GM23338 (cell line): ENCODE measurements at regions not wholly inside any gene's neighbourhood (a gene's known extent, or its start where the extent isn't known, plus 50 kb on each side); places are given as distances from the start of the nearest gene placed in this dataset.
"Not testable (repeated sequence)": the region's sequence is repeated elsewhere in the genome, so short reads cannot be mapped to it uniquely, and the experiment has no call there.

ENCODE experiments used
- ATAC-seq: fragments of 200-7000 bp; cut with Tn5 transposase; 3 replicates; pipeline ENCODE4 v1.9.1; 2020
- DNase-seq: peaks from one replicate; pipeline ENCODE4 v3.0.0-alpha.2; 2015; ENCODE audit warnings: low spot score
- H2AFZ ChIP-seq: fragments of 200-600 bp; sonication (generic); 2 replicates; pipeline ENCODE4 v1.8.0; 2016; ENCODE audit warnings: antibody characterized with exemption, mild to moderate bottlenecking, moderate library complexity
- H3F3A ChIP-seq: fragments of 200-600 bp; sonication (generic); replicated peaks from 2 replicates; pipeline ENCODE4 v1.8.0; 2017; ENCODE audit warnings: antibody characterized with exemption, mixed run types, low read depth
- H3K27ac ChIP-seq: fragments of 200-600 bp; sonication (generic); 2 replicates; pipeline ENCODE4 v1.6.1; 2016; ENCODE audit warnings: low read depth
- H3K27me3 ChIP-seq: fragments of 200-600 bp; sonication (generic); 2 replicates; pipeline ENCODE4 v1.8.0; 2016; ENCODE audit warnings: mild to moderate bottlenecking, mixed run types, moderate library complexity; ENCODE audit not compliant: insufficient read depth
- H3K36me3 ChIP-seq: fragments of 200-600 bp; sonication (generic); 2 replicates; pipeline ENCODE4 v1.8.0; 2016; ENCODE audit warnings: mild to moderate bottlenecking; ENCODE audit not compliant: insufficient read depth
- H3K4me1 ChIP-seq: fragments of 200-600 bp; sonication (generic); 2 replicates; pipeline ENCODE4 v1.8.0; 2016; ENCODE audit warnings: mild to moderate bottlenecking, moderate library complexity; ENCODE audit not compliant: insufficient read depth
- H3K4me2 ChIP-seq: fragments of 200-600 bp; sonication (generic); 2 replicates; pipeline ENCODE4 v1.7.1; 2017; ENCODE audit warnings: mixed run types
- H3K4me3 ChIP-seq: fragments of 200-600 bp; sonication (generic); 2 replicates; pipeline ENCODE4 v1.6.1; 2016; ENCODE audit warnings: mixed run types
- H3K79me2 ChIP-seq: fragments of 200-600 bp; sonication (generic); replicated peaks from 2 replicates; pipeline ENCODE4 v1.8.0; 2017; ENCODE audit warnings: mild to moderate bottlenecking; ENCODE audit not compliant: insufficient read depth
- H3K9me2 ChIP-seq: fragments of 200-600 bp; sonication (generic); 2 replicates; pipeline ENCODE4 v1.8.0; 2017; ENCODE audit not compliant: insufficient read depth
- H4K20me1 ChIP-seq: fragments of 200-600 bp; sonication (generic); replicated peaks from 2 replicates; pipeline ENCODE4 v1.8.0; 2017; ENCODE audit warnings: mild to moderate bottlenecking; ENCODE audit not compliant: insufficient read depth
- H3K27ac Mint-ChIP-seq: 2 replicates; pipeline ENCODE4 v1.8.0; 2020; ENCODE audit warnings: inconsistent platforms, mild to moderate bottlenecking, moderate library complexity, mixed read lengths
- H3K27me3 Mint-ChIP-seq: 3 replicates; pipeline ENCODE4 v1.8.0; 2022; ENCODE audit warnings: low read depth, mild to moderate bottlenecking, moderate library complexity, mixed read lengths, inconsistent platforms; ENCODE audit not compliant: insufficient read depth, poor library complexity
- H3K36me3 Mint-ChIP-seq: 3 replicates; pipeline ENCODE4 v1.8.0; 2021; ENCODE audit warnings: low read depth, mild to moderate bottlenecking, inconsistent platforms, moderate library complexity, mixed read lengths
- H3K4me1 Mint-ChIP-seq: 3 replicates; pipeline ENCODE4 v1.8.0; 2020; ENCODE audit warnings: mild to moderate bottlenecking, inconsistent platforms, mixed read lengths
- H3K4me3 Mint-ChIP-seq: 3 replicates; pipeline ENCODE4 v1.8.0; 2021; ENCODE audit warnings: moderate library complexity, mild to moderate bottlenecking, inconsistent platforms, mixed read lengths
- H3K9me3 Mint-ChIP-seq: 3 replicates; pipeline ENCODE4 v1.8.0; 2020; ENCODE audit warnings: moderate library complexity, mild to moderate bottlenecking, inconsistent platforms, mixed read lengths
- CREB1 ChIP-seq: fragments of 250-450 bp; sonication (Bioruptor Pico); IDR thresholded peaks from 2 replicates; pipeline ENCODE4 v1.5.0; 2020; ENCODE audit warnings: low read depth, mild to moderate bottlenecking, moderate library complexity
- CTCF ChIP-seq, 2 experiments: fragments of 200-600 bp in 1 of 2; sonication (generic) in 1 of 2; conservative IDR thresholded peaks; 2 replicates each; pipeline versions ENCODE4 v1.5.1 to v1.6.1; 2016 to 2017; ENCODE audit warnings: antibody characterized with exemption in 2 of 2, low read depth in 2 of 2, mild to moderate bottlenecking in 2 of 2, moderate library complexity in 1 of 2
- EZH2 ChIP-seq: fragments of 200-600 bp; sonication (generic); IDR thresholded peaks from one replicate; pipeline ENCODE4 v1.8.0; 2017; ENCODE audit warnings: antibody characterized with exemption, mild to moderate bottlenecking, low read depth; ENCODE audit not compliant: unreplicated experiment
- EZH2phosphoT487 ChIP-seq: fragments of 200-600 bp; sonication (generic); IDR thresholded peaks from one replicate; pipeline ENCODE4 v1.8.1; 2018; ENCODE audit warnings: antibody characterized with exemption; ENCODE audit not compliant: unreplicated experiment
- POLR2AphosphoS5 ChIP-seq: IDR thresholded peaks from 2 replicates; pipeline ENCODE4 v1.6.1; 2016; ENCODE audit warnings: antibody characterized with exemption, low read depth
- REST ChIP-seq: IDR thresholded peaks from one replicate; pipeline ENCODE4 v1.6.1; 2018; ENCODE audit warnings: antibody characterized with exemption; ENCODE audit not compliant: unreplicated experiment
- STAT1 ChIP-seq: IDR thresholded peaks from one replicate; pipeline ENCODE4 v1.6.1; 2016; ENCODE audit warnings: antibody characterized with exemption; ENCODE audit not compliant: unreplicated experiment
- ZNF114 ChIP-seq: fragments of 250-450 bp; sonication (Bioruptor Pico); IDR thresholded peaks from 2 replicates; pipeline ENCODE4 v1.5.0; 2020; ENCODE audit warnings: mild to moderate bottlenecking, moderate library complexity
- TF ChIP-seq, protein P1 (sequence below): IDR thresholded peaks from 2 replicates; pipeline ENCODE4 v1.6.1; 2016; ENCODE audit warnings: antibody characterized with exemption
- TF ChIP-seq, protein P2 (sequence below): fragments of 250-450 bp; sonication (Bioruptor Pico); IDR thresholded peaks from 2 replicates; pipeline ENCODE4 v1.5.0; 2020; ENCODE audit warnings: mild to moderate bottlenecking, moderate library complexity

GRCh38 chr9:100653643-100654334, 75.9 kb downstream of the CAVIN4 start:
- H3K9me2 ChIP-seq: no peaks in the 10 kb centered on the region
- H3K27ac ChIP-seq: no peak overlapping the region
- no peaks in the 10 kb centered on the region for H3F3A ChIP-seq
- ATAC-seq (no peak), DNase-seq (no peak)
- Mint-ChIP-seq H3K4me1 (peaks cover 4% of the 10 kb centered on the region; the same call in 2 of the 3 replicates), H3K4me3 (no peak overlapping the region), H3K9me3 (peaks cover 44% of the 10 kb centered on the region), H3K27ac (no peak overlapping the region), H3K27me3 (peaks cover 4% of the 10 kb centered on the region), H3K36me3 (peaks cover 30% of the 10 kb centered on the region)
- H3K4me3 ChIP-seq: no peak overlapping the region
- H2AFZ ChIP-seq: no peak overlapping the region
- TF ChIP-seq CTCF (conservative IDR thresholded peaks at IDR 0.05; ENCODE audit: low read depth in 2 of 2) (no peak), REST (no peak), CREB1 (CRISPR knock-in tag) (no peak), POLR2AphosphoS5 (no peak), ZNF114 (no peak), EZH2phosphoT487 (no peak), EZH2 (no peak), STAT1 (no peak)
- TF ChIP-seq, protein P1, sequence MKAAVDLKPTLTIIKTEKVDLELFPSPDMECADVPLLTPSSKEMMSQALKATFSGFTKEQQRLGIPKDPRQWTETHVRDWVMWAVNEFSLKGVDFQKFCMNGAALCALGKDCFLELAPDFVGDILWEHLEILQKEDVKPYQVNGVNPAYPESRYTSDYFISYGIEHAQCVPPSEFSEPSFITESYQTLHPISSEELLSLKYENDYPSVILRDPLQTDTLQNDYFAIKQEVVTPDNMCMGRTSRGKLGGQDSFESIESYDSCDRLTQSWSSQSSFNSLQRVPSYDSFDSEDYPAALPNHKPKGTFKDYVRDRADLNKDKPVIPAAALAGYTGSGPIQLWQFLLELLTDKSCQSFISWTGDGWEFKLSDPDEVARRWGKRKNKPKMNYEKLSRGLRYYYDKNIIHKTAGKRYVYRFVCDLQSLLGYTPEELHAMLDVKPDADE: no peak
- TF ChIP-seq, protein P2, sequence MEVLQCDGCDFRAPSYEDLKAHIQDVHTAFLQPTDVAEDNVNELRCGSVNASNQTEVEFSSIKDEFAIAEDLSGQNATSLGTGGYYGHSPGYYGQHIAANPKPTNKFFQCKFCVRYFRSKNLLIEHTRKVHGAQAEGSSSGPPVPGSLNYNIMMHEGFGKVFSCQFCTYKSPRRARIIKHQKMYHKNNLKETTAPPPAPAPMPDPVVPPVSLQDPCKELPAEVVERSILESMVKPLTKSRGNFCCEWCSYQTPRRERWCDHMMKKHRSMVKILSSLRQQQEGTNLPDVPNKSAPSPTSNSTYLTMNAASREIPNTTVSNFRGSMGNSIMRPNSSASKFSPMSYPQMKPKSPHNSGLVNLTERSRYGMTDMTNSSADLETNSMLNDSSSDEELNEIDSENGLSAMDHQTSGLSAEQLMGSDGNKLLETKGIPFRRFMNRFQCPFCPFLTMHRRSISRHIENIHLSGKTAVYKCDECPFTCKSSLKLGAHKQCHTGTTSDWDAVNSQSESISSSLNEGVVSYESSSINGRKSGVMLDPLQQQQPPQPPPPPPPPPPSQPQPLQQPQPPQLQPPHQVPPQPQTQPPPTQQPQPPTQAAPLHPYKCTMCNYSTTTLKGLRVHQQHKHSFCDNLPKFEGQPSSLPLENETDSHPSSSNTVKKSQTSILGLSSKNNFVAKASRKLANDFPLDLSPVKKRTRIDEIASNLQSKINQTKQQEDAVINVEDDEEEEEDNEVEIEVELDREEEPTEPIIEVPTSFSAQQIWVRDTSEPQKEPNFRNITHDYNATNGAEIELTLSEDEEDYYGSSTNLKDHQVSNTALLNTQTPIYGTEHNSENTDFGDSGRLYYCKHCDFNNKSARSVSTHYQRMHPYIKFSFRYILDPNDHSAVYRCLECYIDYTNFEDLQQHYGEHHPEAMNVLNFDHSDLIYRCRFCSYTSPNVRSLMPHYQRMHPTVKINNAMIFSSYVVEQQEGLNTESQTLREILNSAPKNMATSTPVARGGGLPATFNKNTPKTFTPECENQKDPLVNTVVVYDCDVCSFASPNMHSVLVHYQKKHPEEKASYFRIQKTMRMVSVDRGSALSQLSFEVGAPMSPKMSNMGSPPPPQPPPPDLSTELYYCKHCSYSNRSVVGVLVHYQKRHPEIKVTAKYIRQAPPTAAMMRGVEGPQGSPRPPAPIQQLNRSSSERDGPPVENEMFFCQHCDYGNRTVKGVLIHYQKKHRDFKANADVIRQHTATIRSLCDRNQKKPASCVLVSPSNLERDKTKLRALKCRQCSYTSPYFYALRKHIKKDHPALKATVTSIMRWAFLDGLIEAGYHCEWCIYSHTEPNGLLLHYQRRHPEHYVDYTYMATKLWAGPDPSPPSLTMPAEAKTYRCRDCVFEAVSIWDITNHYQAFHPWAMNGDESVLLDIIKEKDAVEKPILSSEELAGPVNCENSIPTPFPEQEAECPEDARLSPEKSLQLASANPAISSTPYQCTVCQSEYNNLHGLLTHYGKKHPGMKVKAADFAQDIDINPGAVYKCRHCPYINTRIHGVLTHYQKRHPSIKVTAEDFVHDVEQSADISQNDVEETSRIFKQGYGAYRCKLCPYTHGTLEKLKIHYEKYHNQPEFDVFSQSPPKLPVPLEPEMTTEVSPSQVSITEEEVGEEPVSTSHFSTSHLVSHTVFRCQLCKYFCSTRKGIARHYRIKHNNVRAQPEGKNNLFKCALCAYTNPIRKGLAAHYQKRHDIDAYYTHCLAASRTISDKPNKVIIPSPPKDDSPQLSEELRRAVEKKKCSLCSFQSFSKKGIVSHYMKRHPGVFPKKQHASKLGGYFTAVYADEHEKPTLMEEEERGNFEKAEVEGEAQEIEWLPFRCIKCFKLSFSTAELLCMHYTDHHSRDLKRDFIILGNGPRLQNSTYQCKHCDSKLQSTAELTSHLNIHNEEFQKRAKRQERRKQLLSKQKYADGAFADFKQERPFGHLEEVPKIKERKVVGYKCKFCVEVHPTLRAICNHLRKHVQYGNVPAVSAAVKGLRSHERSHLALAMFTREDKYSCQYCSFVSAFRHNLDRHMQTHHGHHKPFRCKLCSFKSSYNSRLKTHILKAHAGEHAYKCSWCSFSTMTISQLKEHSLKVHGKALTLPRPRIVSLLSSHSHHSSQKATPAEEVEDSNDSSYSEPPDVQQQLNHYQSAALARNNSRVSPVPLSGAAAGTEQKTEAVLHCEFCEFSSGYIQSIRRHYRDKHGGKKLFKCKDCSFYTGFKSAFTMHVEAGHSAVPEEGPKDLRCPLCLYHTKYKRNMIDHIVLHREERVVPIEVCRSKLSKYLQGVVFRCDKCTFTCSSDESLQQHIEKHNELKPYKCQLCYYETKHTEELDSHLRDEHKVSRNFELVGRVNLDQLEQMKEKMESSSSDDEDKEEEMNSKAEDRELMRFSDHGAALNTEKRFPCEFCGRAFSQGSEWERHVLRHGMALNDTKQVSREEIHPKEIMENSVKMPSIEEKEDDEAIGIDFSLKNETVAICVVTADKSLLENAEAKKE: no peak
- H3K36me3 ChIP-seq: no peaks in the 10 kb centered on the region
- no peaks in the 10 kb centered on the region for H3K79me2 ChIP-seq
- H3K27me3 ChIP-seq: no peaks in the 10 kb centered on the region
- peak overlapping the region; percentile 7; the same call in 1 of the 2 replicates for H3K4me2 ChIP-seq
- peaks cover 13% of the 10 kb centered on the region for H3K4me1 ChIP-seq
- no peaks in the 10 kb centered on the region for H4K20me1 ChIP-seq

DNA sequence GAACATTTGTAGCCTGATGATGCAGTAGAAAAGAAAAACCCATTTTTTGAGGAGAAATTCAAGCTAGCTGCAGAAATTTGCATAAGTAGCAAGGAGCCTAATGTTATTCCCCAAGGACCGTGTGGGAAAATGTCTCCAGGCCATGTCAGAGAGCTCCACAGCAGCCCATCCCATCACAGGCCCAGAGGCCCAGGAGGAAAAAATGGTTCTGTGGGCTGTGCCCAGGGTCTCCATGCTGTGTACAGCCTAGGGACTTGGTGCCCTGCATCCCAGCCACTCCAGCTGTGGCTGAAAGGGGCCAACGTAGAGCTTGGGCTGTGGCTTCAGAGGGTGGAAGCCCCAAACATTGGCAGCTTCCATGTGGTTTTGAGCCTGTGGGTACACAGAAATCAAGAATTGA, 79.0 kb downstream of the CAVIN4 start:
- peaks cover 13% of the 10 kb centered on the region for H3K4me1 ChIP-seq
- H4K20me1 ChIP-seq, DNase-seq, H3K4me3 ChIP-seq, H3F3A ChIP-seq, H3K79me2 ChIP-seq, H3K9me2 ChIP-seq, H3K4me2 ChIP-seq, H3K4me3 Mint-ChIP-seq, H3K4me1 Mint-ChIP-seq, H2AFZ ChIP-seq, H3K27ac Mint-ChIP-seq, H3K27ac ChIP-seq, ATAC-seq, H3K36me3 ChIP-seq: not testable (repeated sequence)
- H3K27me3 ChIP-seq: peaks cover 14% of the 10 kb centered on the region
- Mint-ChIP-seq H3K36me3 (peaks cover 30% of the 10 kb centered on the region), H3K27me3 (peaks cover 15% of the 10 kb centered on the region), H3K9me3 (peaks cover 49% of the 10 kb centered on the region)
